Activated CD8-positive, alpha-beta memory T cell treated with anti-CD3 and anti-CD28 coated beads, Interleukin-2, amount 50 U/mL, for 1 hour (primary cell): ENCODE measurements at regions not wholly inside any gene's neighbourhood (a gene's known extent, or its start where the extent isn't known, plus 50 kb on each side); places are given as distances from the start of the nearest gene placed in this dataset.
"Not testable (repeated sequence)": the region's sequence is repeated elsewhere in the genome, so short reads cannot be mapped to it uniquely, and the experiment has no call there.

ENCODE experiments used
- DNase-seq: peaks from one replicate; pipeline ENCODE4 v3.0.0-alpha.2; 2020; ENCODE audit errors: extremely low read depth

DNA sequence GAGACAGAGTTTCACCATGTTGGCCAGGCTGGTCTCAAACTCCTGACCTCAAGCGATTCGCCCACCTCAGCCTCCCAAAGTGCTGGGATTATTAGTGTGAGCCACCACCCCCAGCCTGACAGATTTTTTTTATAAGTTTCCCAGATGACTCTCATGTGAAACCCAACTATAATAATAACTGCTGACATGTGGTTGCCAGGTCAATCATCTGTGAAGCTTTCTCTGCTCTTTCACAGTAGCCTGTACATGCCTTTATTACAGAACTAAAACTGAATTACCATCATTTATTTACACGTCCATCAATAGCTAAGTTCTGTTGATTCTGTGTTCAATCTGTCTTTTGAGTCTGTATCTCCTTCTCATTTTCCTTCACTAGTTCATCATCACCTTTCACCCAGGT lies 218.5 kb downstream of the RPS29 start:
- DNase-seq = no peak

DNA sequence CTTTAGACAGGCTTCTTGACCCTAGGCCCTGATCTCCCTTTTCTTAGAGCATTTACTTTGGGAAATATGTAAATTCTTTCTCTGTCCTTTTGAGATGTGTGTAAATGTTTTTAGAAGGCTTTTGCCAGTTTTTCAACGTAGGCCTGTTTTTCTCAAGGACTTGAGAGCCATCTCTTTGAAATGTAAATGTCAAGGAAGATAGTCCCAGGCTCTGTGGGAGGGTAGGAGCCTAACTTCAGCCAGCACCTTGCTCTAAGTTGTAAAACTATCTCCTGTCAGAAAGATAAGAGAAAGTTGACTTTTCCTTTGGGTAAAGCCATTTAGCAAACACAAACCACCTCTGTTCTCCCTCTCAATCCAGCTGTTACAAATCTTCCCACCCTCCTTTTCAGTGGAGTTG lies 219.8 kb downstream of the RPS29 start:
- DNase-seq = no peak

DNA sequence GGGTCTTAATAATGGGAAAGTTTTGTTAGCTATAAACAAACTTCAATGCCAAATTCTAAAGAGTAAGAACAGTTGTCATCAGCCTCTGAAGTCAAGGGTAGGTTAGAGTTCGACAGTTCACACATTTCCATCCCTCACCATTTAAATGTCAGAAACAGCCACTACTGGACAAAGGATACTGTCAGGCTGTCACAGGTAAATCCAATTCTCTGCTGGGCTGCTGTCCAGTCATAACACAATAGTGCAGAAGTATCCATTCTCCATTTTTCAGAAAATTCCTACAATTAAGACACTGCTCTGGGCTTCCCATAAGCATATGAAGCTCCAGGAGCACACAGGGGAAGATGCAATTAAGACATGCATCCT lies 221.4 kb downstream of the RPS29 start:
- DNase-seq = no peak

DNA sequence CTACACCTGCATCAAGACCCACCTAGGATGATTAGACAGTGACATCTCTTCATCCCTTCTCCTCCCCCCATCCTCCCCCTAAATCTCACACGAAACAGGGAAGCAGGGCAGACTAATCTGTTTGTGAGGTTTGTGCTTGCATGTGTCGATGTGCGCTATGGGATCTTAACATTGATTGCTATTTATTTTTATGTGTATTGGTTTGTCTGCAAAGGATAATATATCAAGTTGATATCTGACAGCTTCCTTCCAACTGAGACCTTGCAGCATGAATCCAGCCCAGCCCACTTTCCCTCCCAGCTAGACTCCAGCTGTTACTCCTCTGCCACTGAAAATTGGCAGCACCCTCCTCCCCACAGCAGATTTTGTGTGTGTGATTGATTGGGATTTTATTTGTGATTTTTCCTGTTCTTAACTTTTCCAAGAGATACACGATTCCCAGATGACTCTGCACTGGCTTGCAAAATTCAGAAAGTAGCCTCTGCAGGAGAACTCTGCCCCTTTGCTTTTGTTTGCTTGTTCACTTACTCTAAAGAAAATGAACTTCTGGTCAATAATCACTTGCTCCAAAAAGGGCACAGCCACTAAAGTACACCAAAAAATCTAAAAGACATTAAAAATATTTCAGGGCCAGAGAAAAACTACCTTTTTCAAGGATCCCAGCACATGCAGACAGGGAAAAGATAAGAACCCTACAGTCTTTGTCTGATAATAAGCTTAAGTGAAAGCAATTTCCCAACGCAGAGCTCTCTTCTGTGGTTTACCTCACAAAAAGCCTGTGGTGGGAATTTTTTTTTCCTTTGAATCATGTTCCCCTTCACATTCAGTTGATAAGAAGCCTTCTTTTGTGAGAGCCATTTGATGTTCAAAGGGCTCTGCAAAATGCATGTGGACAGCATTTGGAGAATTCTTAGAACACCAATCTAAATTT lies 222.1 kb downstream of the RPS29 start:
- DNase-seq = no peak

DNA sequence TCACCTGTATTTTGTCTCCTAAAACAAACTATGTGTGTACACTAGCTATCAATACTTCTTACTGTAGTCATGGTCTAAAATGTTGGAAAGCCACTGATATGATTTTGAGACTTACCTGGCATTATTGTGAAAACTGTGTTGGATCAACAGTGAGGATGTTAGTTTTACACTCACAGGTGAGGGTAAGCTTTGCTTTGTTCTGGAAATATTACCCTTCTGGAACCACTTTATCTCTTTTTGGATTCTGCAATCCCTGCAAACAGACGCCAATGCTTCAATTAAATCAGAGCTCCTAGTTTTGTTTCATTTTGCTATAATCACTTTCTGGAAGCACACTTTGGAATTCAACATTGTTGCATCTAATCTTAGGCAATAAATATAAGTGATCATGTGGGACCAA lies 223.3 kb downstream of the RPS29 start:
- no peak for DNase-seq

DNA sequence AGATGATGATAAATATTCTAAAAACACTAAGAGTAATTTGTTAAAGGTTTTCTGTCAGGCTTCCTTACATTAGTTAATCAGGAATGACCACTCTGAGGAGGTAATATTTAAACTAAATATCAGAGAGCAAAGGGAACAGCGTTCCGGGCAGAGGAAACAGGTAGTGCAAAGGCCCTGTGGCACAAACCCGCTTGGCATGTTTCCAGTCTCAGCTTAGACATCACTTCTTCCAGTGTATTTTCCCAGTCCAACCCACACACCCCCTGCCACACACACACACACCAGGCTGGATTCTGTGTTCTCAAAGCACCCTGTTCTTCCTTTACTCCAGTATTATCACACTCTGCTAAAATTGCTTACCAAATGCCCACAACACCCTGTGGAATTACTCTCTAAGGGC lies 247.1 kb downstream of the RPS29 start:
- DNase-seq = no peak

DNA sequence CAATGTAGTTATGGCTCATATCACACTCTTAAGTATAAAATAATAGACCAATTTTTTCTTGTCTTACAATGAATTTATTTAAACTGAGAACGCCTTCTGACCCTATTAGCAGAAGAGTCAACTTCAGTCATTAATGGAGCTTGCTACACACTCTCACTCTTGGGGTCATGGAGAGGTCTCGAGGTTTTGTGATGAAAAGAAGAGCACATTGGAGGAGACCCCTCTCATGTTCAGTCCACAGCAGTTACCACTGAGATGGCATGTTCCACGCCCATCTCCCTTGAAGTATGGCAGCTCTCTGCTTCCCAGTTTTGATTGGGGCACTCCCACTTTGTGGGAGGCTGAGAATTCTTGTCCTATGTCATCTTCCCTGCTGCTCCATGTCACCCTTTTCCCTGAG lies 266.4 kb downstream of the RPS29 start:
- no peak for DNase-seq

GRCh38 chr14:49315570-49315969 lies 270.6 kb downstream of the RPS29 start:
- DNase-seq = no peak

- no peak for DNase-seq
Observed at GRCh38 chr14:49314737-49315136, 271.4 kb downstream of the RPS29 start.

GRCh38 chr14:49313108-49313507 lies 273.1 kb downstream of the RPS29 start:
- no peak for DNase-seq

GRCh38 chr14:49310298-49310697 lies 275.9 kb downstream of the RPS29 start:
- no peak for DNase-seq

- DNase-seq = no peak
Observed at GRCh38 chr14:49306152-49306751, 279.9 kb downstream of the RPS29 start.

DNA sequence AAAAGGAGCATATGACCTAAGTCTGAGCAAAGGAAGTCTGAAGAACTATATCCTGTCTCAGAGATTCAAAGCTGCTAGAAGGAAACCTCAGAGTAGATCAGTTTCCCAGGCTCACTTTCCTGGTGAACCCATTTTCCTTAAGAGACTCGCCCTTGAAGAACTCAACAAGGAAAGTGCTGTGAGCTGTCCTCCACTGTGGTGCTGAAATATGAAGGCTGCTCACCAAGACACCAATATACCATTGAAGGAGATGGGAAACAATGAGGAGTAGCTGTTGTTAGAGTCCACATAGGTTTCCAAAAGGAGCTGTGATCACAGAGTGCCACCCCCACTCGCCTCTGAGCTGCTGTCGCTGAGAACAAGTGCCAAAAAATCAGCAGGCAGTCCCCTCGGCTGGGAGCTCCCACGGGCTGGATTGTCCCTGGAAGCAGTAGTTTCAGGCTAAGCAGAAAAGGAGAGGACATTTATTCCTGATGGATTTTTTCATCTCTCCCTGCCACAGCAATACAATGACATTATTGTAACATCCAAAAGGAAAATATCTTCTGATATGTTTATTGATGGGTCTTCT lies 282.1 kb downstream of the RPS29 start:
- no peak for DNase-seq

- DNase-seq = no peak
Observed at GRCh38 chr14:49297102-49297501, 289.1 kb downstream of the RPS29 start.

- DNase-seq = no peak
Observed at GRCh38 chr14:49294621-49295148, 291.5 kb downstream of the RPS29 start.

- DNase-seq = no peak
Observed at GRCh38 chr14:49287004-49287403, 299.2 kb downstream of the RPS29 start.

GRCh38 chr14:49286257-49286983 lies 299.8 kb downstream of the RPS29 start:
- DNase-seq = no peak

- no peak for DNase-seq
Observed at GRCh38 chr14:49280566-49280965, 305.6 kb downstream of the RPS29 start.

DNA sequence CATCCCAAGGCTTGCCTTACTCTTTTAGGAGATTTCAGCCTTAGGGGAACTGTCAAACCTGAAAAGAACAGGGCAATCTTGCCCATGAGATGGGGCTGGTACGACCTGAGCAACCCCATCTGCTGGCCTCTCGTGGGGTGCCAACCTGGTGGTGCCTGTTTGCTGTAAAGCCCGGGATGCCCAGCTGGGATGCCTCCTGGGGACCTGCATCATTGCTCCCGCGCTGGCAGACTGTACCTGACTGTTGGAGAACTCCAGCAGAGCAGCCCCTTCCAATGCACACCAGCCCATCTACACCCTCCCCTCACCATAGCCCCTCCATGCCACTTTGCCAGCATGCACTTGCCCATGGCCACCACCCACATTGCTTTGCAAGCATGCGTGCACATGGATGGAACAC lies 335.7 kb downstream of the RPS29 start:
- no peak for DNase-seq

GRCh38 chr14:49250109-49250508 lies 336.1 kb downstream of the RPS29 start:
- DNase-seq = no peak

GRCh38 chr14:49249022-49249421 lies 337.2 kb downstream of the RPS29 start:
- no peak for DNase-seq

DNA sequence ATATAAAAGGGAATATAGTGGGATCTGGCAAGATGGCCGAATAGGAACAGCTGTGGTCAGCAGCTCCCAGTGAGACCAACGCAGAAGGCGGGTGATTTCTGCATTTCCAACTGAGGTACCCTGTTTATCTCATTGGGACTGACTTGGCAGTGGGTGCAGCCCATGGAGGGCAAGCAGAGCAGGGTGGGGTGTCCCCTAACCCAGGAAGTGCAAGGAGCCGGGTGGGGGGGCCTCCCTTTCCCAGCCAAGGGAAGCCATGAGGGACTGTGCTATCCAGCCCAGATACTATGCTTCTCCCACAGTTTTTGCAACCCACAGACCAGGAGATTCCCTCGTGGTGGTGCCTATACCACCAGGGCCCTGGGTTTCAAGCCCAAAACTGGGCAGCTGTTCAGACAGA lies 342.4 kb downstream of the RPS29 start:
- DNase-seq = not testable (repeated sequence)
